Endothelial cell of umbilical vein (primary cell): ENCODE measurements at regions not wholly inside any gene's neighbourhood (a gene's known extent, or its start where the extent isn't known, plus 50 kb on each side); places are given as distances from the start of the nearest gene placed in this dataset.

Experiments used
- BruUV-seq: library from RNA; stranded (reverse); fragments of 400-500 nt; replicated peaks from 2 replicates; lab custom pipeline; 2021; lab: Mats Ljungman, UMichigan
- CTCF ChIA-PET: fragments of 300-600, 350-600 bp; sonication (Branson Sonifier 250); formaldehyde crosslinking; loops from one replicate; lab custom pipeline; 2021; ENCODE audit warnings: antibody characterized with exemption, inconsistent platforms; lab: Charles Lee
- POLR2A ChIA-PET: fragments of 300-600, 350-600 bp; sonication (Branson Sonifier 250); formaldehyde crosslinking; loops from one replicate; lab custom pipeline; 2021; ENCODE audit warnings: antibody characterized with exemption, inconsistent platforms; lab: Charles Lee
- DNase-seq: peaks from one replicate; pipeline ENCODE4 v3.0.0-alpha.2; 2011; ENCODE audit warnings: low read depth, low spot score
- FAIRE-seq: peaks from 2 replicates; lab custom pipeline; 2011; peaks lifted over from hg19 to GRCh38; lab: Jason Lieb, UNC
- H2AFZ ChIP-seq: 2 replicates; pipeline ENCODE4 v1.6.0; 2012; ENCODE audit warnings: low read depth, low read length, control low read depth, inconsistent platforms
- H3K27ac ChIP-seq: 2 replicates; pipeline ENCODE4 v1.5.1; 2011; ENCODE audit warnings: low read depth, mild to moderate bottlenecking, control low read depth, low read length, moderate library complexity; ENCODE audit not compliant: insufficient read depth
- H3K27me3 ChIP-seq, 2 experiments: 2 replicates each; pipeline versions ENCODE4 v1.6.0 to v1.6.1; 2011; ENCODE audit warnings: low read length in 2 of 2, mixed read lengths in 1 of 2; ENCODE audit not compliant: control insufficient read depth in 2 of 2, insufficient read depth in 2 of 2
- H3K36me3 ChIP-seq, 2 experiments: 2 replicates in 1 of 2; 3 replicates in 1 of 2; pipeline ENCODE4 v1.5.1; 2011; ENCODE audit warnings: low read length in 2 of 2, mild to moderate bottlenecking in 1 of 2, moderate library complexity in 1 of 2; ENCODE audit not compliant: control insufficient read depth in 2 of 2, insufficient read depth in 2 of 2; ENCODE audit errors: extremely low read depth in 1 of 2
- H3K4me1 ChIP-seq: 3 replicates; pipeline ENCODE4 v1.5.1; 2011; ENCODE audit warnings: mild to moderate bottlenecking, low read length; ENCODE audit not compliant: control insufficient read depth, insufficient read depth; ENCODE audit errors: extremely low read depth
- H3K4me2 ChIP-seq: 2 replicates; pipeline ENCODE4 v1.6.1; 2011; ENCODE audit warnings: low read length, control low read depth, mixed read lengths; ENCODE audit not compliant: insufficient read depth
- H3K4me3 ChIP-seq, 3 experiments: fragments of 200-600 bp in 1 of 3; sonication (generic), shearing (Covaris generic) in 1 of 3; replicated peaks in 1 of 3; 2 replicates each; pipeline ENCODE4 v1.5.1; 2011 to 2016; ENCODE audit warnings: control low read depth in 3 of 3, low read length in 3 of 3, mild to moderate bottlenecking in 2 of 3, inconsistent platforms in 1 of 3, low read depth in 1 of 3, moderate library complexity in 1 of 3; ENCODE audit not compliant: insufficient read depth in 1 of 3
- H3K79me2 ChIP-seq: 2 replicates; pipeline ENCODE4 v1.6.0; 2012; ENCODE audit warnings: low read length, inconsistent platforms; ENCODE audit not compliant: control insufficient read depth, insufficient read depth
- H3K9ac ChIP-seq: replicated peaks from 2 replicates; pipeline ENCODE3; 2011; ENCODE audit warnings: low read length, control low read depth; ENCODE audit not compliant: insufficient read depth; ENCODE audit errors: extremely low read depth
- H3K9me1 ChIP-seq: replicated peaks from 3 replicates; pipeline ENCODE4 v1.6.0; 2011; ENCODE audit warnings: mild to moderate bottlenecking, low read length; ENCODE audit not compliant: control insufficient read depth, insufficient read depth; ENCODE audit errors: extremely low read depth
- H3K9me3 ChIP-seq: replicated peaks from 2 replicates; pipeline ENCODE4 v1.5.1; 2012; ENCODE audit warnings: low read length, inconsistent platforms; ENCODE audit not compliant: control insufficient read depth, insufficient read depth
- H4K20me1 ChIP-seq: replicated peaks from 2 replicates; pipeline ENCODE3; 2011; ENCODE audit warnings: mild to moderate bottlenecking, low read length; ENCODE audit not compliant: control insufficient read depth, insufficient read depth; ENCODE audit errors: extremely low read depth
- EZH2 ChIP-seq: IDR thresholded peaks from 2 replicates; pipeline ENCODE4 v1.6.1; 2012; ENCODE audit warnings: borderline replicate concordance, low read depth, mild to moderate bottlenecking, moderate library complexity, low read length, inconsistent platforms; ENCODE audit not compliant: severe bottlenecking
- FOS ChIP-seq: IDR thresholded peaks from 2 replicates; pipeline ENCODE4 v1.6.1; 2011; ENCODE audit warnings: mild to moderate bottlenecking, low read length, moderate library complexity, borderline replicate concordance; ENCODE audit not compliant: insufficient read depth
- GATA2 ChIP-seq: IDR thresholded peaks from 2 replicates; pipeline ENCODE4 v1.7.0; 2011; ENCODE audit warnings: low read depth, mild to moderate bottlenecking, moderate library complexity, mixed read lengths, low read length; ENCODE audit not compliant: insufficient read length, insufficient read depth
- JUN ChIP-seq: IDR thresholded peaks from 2 replicates; pipeline ENCODE4 v1.6.1; 2011; ENCODE audit warnings: borderline replicate concordance, low read depth; ENCODE audit not compliant: insufficient read length, insufficient read depth
- MYC ChIP-seq: IDR thresholded peaks from one replicate; pipeline ENCODE4 v1.6.1; 2011; ENCODE audit warnings: mild to moderate bottlenecking, low read depth, low read length
- POLR2A ChIP-seq: IDR thresholded peaks from 2 replicates; pipeline ENCODE4 v1.6.1; 2012; ENCODE audit warnings: low read depth, mild to moderate bottlenecking, control low read depth, low read length
- POLR2AphosphoS5 ChIP-seq: IDR thresholded peaks from 2 replicates; pipeline ENCODE4 v1.6.1; 2012; ENCODE audit warnings: low read depth, mild to moderate bottlenecking, control low read depth, low read length, moderate library complexity; ENCODE audit not compliant: insufficient read depth
- dilution Hi-C: fragments of 300-500 bp; cut with MboI; formaldehyde crosslinking; loops from one replicate; pipeline ENCODE4 v1.15.0; 2019; ENCODE audit warnings: low sequenced_read_pairs; ENCODE audit not compliant: extremely low pct_ligation_motif_present
- intact Hi-C: fragments of 100-400 bp; cut with micrococcal nuclease; formaldehyde crosslinking; loops from one replicate; pipeline ENCODE4 v1.10.0; 2022
- TF ChIP-seq, protein P1 (sequence below): IDR thresholded peaks from 2 replicates; pipeline ENCODE4 v1.6.1; 2011; ENCODE audit not compliant: insufficient read depth, insufficient read length
- TF ChIP-seq, protein P2 (sequence below), 2 donors: IDR thresholded peaks; 1 replicate in 1 of 2; 2 replicates in 1 of 2; pipeline ENCODE4 v1.5.1; 2011; ENCODE audit warnings: low read length in 2 of 2, mild to moderate bottlenecking in 2 of 2, moderate library complexity in 2 of 2, control low read depth in 1 of 2, inconsistent platforms in 1 of 2, low read depth in 1 of 2; ENCODE audit not compliant: insufficient read depth in 1 of 2; ENCODE audit errors: extremely low read depth in 1 of 2

DNA sequence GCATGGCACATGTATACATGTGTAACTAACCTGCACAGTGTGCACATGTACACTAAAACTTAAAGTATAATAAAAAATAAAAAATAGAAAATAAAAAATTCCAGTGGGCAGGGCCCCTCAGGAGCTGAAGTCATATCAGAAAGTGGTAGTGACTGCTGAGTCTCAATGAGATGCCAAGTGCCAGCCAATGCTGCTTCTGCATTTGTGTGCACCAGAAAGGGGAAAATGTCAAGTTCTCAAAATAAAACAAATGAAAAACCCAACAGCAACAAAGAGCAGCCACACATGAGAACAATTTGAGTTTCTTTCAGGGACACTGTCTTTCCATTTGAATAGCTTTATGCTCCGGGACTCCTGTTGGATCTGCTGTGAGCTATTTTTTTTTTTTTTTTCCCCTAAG, 117.2 kb upstream of the CCDC112 start:
- POLR2A ChIA-PET: no interaction called here
- DNase-seq: no peak

More for the DNA sequence above, 117.2 kb upstream of the CCDC112 start:
- H2AFZ ChIP-seq: no peak overlapping the region
- peaks cover 2% of the 10 kb centered on the region for H3K4me1 ChIP-seq
- H3K27ac ChIP-seq: no peak overlapping the region
- no TSS peak for BruUV-seq
- intact Hi-C loops (no loop called here), dilution Hi-C loops (no loop called here)
- no peaks in the 10 kb centered on the region for H3K9me1 ChIP-seq
- no peaks in the 10 kb centered on the region for H3K9me3 ChIP-seq
- no peak for FAIRE-seq
- no peak overlapping the region for H3K9ac ChIP-seq
- H3K27me3 ChIP-seq: no peaks in the 10 kb centered on the region
- CTCF ChIA-PET: no interaction called here
- no peak overlapping the region for H3K4me2 ChIP-seq
- no peaks in the 10 kb centered on the region for H4K20me1 ChIP-seq
- no peaks in the 10 kb centered on the region for H3K79me2 ChIP-seq
- no peak overlapping the region for H3K4me3 ChIP-seq
- TF ChIP-seq, protein P1, sequence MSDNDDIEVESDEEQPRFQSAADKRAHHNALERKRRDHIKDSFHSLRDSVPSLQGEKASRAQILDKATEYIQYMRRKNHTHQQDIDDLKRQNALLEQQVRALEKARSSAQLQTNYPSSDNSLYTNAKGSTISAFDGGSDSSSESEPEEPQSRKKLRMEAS: no peak
- TF ChIP-seq POLR2A (no peak), EZH2 (no peak), MYC (no peak), JUN (no peak), GATA2 (no peak), POLR2AphosphoS5 (no peak), FOS (no peak)
- TF ChIP-seq, protein P2, sequence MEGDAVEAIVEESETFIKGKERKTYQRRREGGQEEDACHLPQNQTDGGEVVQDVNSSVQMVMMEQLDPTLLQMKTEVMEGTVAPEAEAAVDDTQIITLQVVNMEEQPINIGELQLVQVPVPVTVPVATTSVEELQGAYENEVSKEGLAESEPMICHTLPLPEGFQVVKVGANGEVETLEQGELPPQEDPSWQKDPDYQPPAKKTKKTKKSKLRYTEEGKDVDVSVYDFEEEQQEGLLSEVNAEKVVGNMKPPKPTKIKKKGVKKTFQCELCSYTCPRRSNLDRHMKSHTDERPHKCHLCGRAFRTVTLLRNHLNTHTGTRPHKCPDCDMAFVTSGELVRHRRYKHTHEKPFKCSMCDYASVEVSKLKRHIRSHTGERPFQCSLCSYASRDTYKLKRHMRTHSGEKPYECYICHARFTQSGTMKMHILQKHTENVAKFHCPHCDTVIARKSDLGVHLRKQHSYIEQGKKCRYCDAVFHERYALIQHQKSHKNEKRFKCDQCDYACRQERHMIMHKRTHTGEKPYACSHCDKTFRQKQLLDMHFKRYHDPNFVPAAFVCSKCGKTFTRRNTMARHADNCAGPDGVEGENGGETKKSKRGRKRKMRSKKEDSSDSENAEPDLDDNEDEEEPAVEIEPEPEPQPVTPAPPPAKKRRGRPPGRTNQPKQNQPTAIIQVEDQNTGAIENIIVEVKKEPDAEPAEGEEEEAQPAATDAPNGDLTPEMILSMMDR (IDR thresholded peaks at IDR 0.05; ENCODE audit: extremely low read depth in 1 of 2, insufficient read depth in 1 of 2, low read depth in 1 of 2, low read length in 2 of 2): no peak
- no peaks in the 10 kb centered on the region for H3K36me3 ChIP-seq
